ENCODE measurements at regions not wholly inside any gene's neighbourhood (a gene's known extent, or its start where the extent isn't known, plus 50 kb on each side); places are given as distances from the start of the nearest gene placed in this dataset.

GRCh38 chr2:132252191-132252893 is 90.6 kb upstream of the ANKRD30BL start:
- TF ChIP-seq, protein P1, sequence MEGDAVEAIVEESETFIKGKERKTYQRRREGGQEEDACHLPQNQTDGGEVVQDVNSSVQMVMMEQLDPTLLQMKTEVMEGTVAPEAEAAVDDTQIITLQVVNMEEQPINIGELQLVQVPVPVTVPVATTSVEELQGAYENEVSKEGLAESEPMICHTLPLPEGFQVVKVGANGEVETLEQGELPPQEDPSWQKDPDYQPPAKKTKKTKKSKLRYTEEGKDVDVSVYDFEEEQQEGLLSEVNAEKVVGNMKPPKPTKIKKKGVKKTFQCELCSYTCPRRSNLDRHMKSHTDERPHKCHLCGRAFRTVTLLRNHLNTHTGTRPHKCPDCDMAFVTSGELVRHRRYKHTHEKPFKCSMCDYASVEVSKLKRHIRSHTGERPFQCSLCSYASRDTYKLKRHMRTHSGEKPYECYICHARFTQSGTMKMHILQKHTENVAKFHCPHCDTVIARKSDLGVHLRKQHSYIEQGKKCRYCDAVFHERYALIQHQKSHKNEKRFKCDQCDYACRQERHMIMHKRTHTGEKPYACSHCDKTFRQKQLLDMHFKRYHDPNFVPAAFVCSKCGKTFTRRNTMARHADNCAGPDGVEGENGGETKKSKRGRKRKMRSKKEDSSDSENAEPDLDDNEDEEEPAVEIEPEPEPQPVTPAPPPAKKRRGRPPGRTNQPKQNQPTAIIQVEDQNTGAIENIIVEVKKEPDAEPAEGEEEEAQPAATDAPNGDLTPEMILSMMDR (optimal IDR thresholded peaks at IDR 0.05 in 1 of 3, IDR thresholded peaks at IDR 0.05 in 1 of 3, conservative IDR thresholded peaks at IDR 0.05 in 1 of 3; ENCODE audit: extremely low read depth in 1 of 3, insufficient read depth in 2 of 3, low read length in 3 of 3), result no peak
- TF ChIP-seq EZH2 (IDR thresholded peaks at IDR 0.05; ENCODE audit: low read length), result no peak

Data from keratinocyte (primary cell).